ENCODE measurements at regions not wholly inside any gene's neighbourhood (a gene's known extent, or its start where the extent isn't known, plus 50 kb on each side); places are given as distances from the start of the nearest gene placed in this dataset.

DNA sequence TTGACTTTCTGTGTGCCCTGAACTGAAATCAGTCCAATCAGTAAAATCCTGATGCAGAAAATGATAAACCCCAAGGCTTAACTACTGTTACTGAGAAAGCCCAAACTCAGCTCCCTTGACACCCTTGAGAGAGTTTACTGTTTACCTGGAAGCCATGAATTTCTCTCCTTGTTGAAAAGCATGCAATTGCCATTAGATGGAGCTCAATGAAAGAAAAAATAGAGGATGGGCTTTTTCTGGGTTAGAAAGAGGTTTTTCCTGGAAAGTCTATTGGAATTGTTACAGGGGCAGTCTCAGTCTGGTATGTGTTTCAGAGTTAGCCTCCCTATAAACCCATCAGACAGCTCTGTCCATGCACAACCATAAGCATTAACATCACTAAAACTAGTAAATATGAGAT is 66.4 kb upstream of the C4orf54 start:
- TF ChIP-seq ZFX (IDR thresholded peaks at IDR 0.05) = no peak
- TF ChIP-seq, protein P1, sequence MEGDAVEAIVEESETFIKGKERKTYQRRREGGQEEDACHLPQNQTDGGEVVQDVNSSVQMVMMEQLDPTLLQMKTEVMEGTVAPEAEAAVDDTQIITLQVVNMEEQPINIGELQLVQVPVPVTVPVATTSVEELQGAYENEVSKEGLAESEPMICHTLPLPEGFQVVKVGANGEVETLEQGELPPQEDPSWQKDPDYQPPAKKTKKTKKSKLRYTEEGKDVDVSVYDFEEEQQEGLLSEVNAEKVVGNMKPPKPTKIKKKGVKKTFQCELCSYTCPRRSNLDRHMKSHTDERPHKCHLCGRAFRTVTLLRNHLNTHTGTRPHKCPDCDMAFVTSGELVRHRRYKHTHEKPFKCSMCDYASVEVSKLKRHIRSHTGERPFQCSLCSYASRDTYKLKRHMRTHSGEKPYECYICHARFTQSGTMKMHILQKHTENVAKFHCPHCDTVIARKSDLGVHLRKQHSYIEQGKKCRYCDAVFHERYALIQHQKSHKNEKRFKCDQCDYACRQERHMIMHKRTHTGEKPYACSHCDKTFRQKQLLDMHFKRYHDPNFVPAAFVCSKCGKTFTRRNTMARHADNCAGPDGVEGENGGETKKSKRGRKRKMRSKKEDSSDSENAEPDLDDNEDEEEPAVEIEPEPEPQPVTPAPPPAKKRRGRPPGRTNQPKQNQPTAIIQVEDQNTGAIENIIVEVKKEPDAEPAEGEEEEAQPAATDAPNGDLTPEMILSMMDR (conservative IDR thresholded peaks at IDR 0.05) = no peak
- H3K27ac ChIP-seq = peak overlapping the region; percentile 51; the same call in 1 of the 2 replicates

GRCh38 chr4:99723612-99724011 is 66.0 kb upstream of the C4orf54 start:
- peak overlapping the region; percentile 51; the same call in 1 of the 2 replicates for H3K27ac ChIP-seq

GRCh38 chr4:99722725-99723124 is 65.1 kb upstream of the C4orf54 start:
- no peak for TF ChIP-seq ZFX (IDR thresholded peaks at IDR 0.05)
- TF ChIP-seq, protein P1 (conservative IDR thresholded peaks at IDR 0.05) = no peak
- H3K27ac ChIP-seq = peak overlapping the region; percentile 57

More at GRCh38 chr4:99723612-99724011, 66.0 kb upstream of the C4orf54 start:
- no peak for TF ChIP-seq ZFX (IDR thresholded peaks at IDR 0.05)
- TF ChIP-seq, protein P1 (conservative IDR thresholded peaks at IDR 0.05) = no peak

DNA sequence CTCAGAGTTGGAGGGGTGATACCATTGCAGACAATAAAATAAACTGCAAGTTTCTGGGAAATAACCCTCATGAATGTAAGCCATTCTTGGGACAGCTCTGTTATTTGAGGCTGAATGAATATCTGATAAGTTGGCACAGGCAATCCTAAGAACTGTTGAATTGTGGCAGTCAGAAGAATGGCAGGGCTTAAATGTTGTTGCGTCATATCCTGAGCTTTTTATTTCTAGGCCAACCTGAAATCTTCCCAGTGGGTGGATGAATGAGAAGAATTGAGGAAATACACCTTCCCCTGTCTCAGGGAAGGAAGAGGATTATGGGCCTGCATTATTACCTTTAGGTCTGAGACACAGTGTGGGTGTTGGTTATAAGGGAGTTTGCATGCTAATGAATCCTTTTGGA is 64.4 kb upstream of the C4orf54 start:
- H3K27ac ChIP-seq = no peak overlapping the region
- TF ChIP-seq, protein P1 (conservative IDR thresholded peaks at IDR 0.05) = no peak
- TF ChIP-seq ZFX (IDR thresholded peaks at IDR 0.05) = no peak

- H3K27ac ChIP-seq = no peak overlapping the region
- TF ChIP-seq ZFX (IDR thresholded peaks at IDR 0.05) = no peak
- TF ChIP-seq, protein P1 (conservative IDR thresholded peaks at IDR 0.05) = no peak
Observed at GRCh38 chr4:99720206-99720605, 62.6 kb upstream of the C4orf54 start.

GRCh38 chr4:99716996-99717395 is 59.4 kb upstream of the C4orf54 start:
- H3K27ac ChIP-seq = no peak overlapping the region
- TF ChIP-seq ZFX (IDR thresholded peaks at IDR 0.05) = no peak
- TF ChIP-seq, protein P1 (conservative IDR thresholded peaks at IDR 0.05) = no peak

DNA sequence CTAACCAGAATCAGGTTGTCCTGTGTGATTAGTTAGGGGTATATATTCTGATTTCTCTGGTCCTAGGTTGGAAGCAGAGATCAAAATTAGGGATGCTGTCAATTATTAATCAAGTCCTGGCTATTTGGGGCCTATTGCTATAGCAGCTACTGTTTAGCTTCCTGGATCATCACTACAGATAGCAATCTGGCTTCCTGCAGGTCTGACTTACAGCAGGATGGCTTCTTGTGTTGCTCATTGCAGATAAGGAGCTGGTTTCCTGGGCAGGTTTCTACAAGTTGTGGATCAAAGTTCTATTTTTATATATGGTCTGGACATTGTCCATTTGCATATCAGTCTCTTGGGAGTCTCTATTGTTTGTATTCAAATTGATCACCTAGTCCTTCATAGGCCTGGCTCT is 57.7 kb upstream of the C4orf54 start:
- no peak overlapping the region for H3K27ac ChIP-seq
- TF ChIP-seq ZFX (IDR thresholded peaks at IDR 0.05) = no peak
- TF ChIP-seq, protein P1 (conservative IDR thresholded peaks at IDR 0.05) = no peak

All from C4-2B (cell line).